ENCODE measurements at regions not wholly inside any gene's neighbourhood (a gene's known extent, or its start where the extent isn't known, plus 50 kb on each side); places are given as distances from the start of the nearest gene placed in this dataset.

DNA sequence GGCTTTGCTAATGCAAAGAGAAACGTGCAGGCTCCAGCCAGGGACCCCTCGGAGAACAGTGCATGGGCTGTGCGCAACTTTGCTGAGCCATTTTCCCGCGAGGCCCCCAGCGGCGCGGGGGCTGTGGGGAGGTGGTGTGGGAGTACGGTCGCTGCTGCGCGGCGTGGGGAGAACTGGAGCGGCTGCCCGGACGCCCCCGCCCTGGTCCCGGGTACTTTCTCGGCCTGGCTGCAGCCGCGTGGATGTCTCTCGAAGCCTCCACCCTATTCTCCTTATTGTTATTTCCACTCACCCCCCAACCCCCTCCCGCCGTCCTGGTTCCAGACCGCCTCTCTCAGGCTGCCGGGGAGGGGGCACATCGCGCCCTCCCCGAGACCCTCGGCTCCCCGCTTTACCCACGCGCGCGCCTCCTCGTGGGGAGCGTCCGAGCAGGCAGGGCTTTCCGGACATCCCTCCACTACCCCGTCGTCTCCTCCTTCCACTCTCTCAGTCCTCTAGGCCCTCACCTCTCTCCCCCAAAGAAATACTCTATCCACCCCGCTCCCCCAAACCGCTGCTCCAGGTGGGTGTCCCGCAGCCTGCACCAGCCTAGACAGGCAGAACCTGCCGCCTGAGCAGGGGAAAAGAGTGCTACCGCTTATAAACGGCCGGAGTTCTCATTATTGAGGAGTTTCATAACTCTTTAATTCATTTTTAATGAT, 68.6 kb upstream of the TBCA start:
- H2AK5ac ChIP-seq (ENCODE audit: low read depth, low read length): no peak overlapping the region
- no peaks in the 10 kb centered on the region for H3K9me1 ChIP-seq (ENCODE audit: insufficient read depth, low read length)
- no peaks in the 10 kb centered on the region for H3K79me1 ChIP-seq (ENCODE audit: low read depth in 1 of 2, low read length in 2 of 2)
- H3K27me3 ChIP-seq (ENCODE audit: control insufficient read depth, insufficient read depth, low read length): peaks cover 24% of the 10 kb centered on the region
- POLR2A ChIA-PET (ENCODE audit: unreplicated experiment): no interaction called here
- H3K4ac ChIP-seq (ENCODE audit: low read depth, low read length): no peak overlapping the region
- CTCF ChIA-PET: no interaction called here
- H2AFZ ChIP-seq (replicated peaks; ENCODE audit: low read length, poor library complexity): peak overlapping the region; percentile 89
- no peaks in the 10 kb centered on the region for H3K9me3 ChIP-seq (ENCODE audit: control insufficient read depth, insufficient read depth, low read length)
- H2BK5ac ChIP-seq (ENCODE audit: low read depth, low read length, poor library complexity, severe bottlenecking): no peak overlapping the region
- no peak overlapping the region for H3K18ac ChIP-seq (ENCODE audit: low read depth, low read length)
- H3K36me3 ChIP-seq (ENCODE audit: control insufficient read depth, insufficient read depth, low read length): no peaks in the 10 kb centered on the region
- H4K8ac ChIP-seq (ENCODE audit: low read depth in 2 of 2, low read length in 2 of 2): peak overlapping the region in 1 of 2 experiments; percentile 21; a peak in 1 of 4 replicates
- DNase-seq (no peak), ATAC-seq (ENCODE audit: low read depth) (peak; percentile 71)
- H4K20me1 ChIP-seq (ENCODE audit: insufficient read depth, low read length): no peaks in the 10 kb centered on the region
- dilution Hi-C loops (cut with HindIII; ENCODE audit: low sequenced_read_pairs, unreplicated experiment) (no loop called here), in situ Hi-C loops (cut with MboI; ENCODE audit: low sequenced_read_pairs) (no loop called here), intact Hi-C loops (cut with micrococcal nuclease) (no loop called here)
- TF ChIP-seq NFE2L2 (IDR thresholded peaks at IDR 0.05; ENCODE audit: low read depth, low read length): no peak
- no peak for TF ChIP-seq SMC3 (IDR thresholded peaks at IDR 0.05; ENCODE audit: low read depth, low read length)
- TF ChIP-seq MAFK (IDR thresholded peaks at IDR 0.05; ENCODE audit: low read depth, low read length): no peak
- TF ChIP-seq, protein P1, sequence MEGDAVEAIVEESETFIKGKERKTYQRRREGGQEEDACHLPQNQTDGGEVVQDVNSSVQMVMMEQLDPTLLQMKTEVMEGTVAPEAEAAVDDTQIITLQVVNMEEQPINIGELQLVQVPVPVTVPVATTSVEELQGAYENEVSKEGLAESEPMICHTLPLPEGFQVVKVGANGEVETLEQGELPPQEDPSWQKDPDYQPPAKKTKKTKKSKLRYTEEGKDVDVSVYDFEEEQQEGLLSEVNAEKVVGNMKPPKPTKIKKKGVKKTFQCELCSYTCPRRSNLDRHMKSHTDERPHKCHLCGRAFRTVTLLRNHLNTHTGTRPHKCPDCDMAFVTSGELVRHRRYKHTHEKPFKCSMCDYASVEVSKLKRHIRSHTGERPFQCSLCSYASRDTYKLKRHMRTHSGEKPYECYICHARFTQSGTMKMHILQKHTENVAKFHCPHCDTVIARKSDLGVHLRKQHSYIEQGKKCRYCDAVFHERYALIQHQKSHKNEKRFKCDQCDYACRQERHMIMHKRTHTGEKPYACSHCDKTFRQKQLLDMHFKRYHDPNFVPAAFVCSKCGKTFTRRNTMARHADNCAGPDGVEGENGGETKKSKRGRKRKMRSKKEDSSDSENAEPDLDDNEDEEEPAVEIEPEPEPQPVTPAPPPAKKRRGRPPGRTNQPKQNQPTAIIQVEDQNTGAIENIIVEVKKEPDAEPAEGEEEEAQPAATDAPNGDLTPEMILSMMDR (conservative IDR thresholded peaks at IDR 0.05; ENCODE audit: low read depth, low read length): no peak
- no peak for TF ChIP-seq POLR2A (IDR thresholded peaks at IDR 0.05; ENCODE audit: low read depth, low read length)
- TF ChIP-seq MXI1 (IDR thresholded peaks at IDR 0.05; ENCODE audit: borderline replicate concordance, low read depth, low read length): no peak
- TF ChIP-seq CEBPB (IDR thresholded peaks at IDR 0.05; ENCODE audit: low read depth, low read length): no peak
- TF ChIP-seq RFX5 (IDR thresholded peaks at IDR 0.05; ENCODE audit: low read depth, low read length): no peak
- TF ChIP-seq RCOR1 (IDR thresholded peaks at IDR 0.05; ENCODE audit: insufficient replicate concordance, low read length): no peak
- no peak for TF ChIP-seq RAD21 (IDR thresholded peaks at IDR 0.05; ENCODE audit: low read length)
- TF ChIP-seq MAZ (IDR thresholded peaks at IDR 0.05; ENCODE audit: borderline replicate concordance, low read depth, low read length): no peak
- no peak for TF ChIP-seq FOS (IDR thresholded peaks at IDR 0.05; ENCODE audit: low read depth, low read length)
- TF ChIP-seq, protein P2, sequence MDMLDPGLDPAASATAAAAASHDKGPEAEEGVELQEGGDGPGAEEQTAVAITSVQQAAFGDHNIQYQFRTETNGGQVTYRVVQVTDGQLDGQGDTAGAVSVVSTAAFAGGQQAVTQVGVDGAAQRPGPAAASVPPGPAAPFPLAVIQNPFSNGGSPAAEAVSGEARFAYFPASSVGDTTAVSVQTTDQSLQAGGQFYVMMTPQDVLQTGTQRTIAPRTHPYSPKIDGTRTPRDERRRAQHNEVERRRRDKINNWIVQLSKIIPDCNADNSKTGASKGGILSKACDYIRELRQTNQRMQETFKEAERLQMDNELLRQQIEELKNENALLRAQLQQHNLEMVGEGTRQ (IDR thresholded peaks at IDR 0.05; ENCODE audit: low read depth, low read length): no peak
- no peak for TF ChIP-seq BHLHE40 (IDR thresholded peaks at IDR 0.05; ENCODE audit: low read depth, low read length)
- TF ChIP-seq, protein P3, sequence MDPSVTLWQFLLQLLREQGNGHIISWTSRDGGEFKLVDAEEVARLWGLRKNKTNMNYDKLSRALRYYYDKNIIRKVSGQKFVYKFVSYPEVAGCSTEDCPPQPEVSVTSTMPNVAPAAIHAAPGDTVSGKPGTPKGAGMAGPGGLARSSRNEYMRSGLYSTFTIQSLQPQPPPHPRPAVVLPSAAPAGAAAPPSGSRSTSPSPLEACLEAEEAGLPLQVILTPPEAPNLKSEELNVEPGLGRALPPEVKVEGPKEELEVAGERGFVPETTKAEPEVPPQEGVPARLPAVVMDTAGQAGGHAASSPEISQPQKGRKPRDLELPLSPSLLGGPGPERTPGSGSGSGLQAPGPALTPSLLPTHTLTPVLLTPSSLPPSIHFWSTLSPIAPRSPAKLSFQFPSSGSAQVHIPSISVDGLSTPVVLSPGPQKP (IDR thresholded peaks at IDR 0.05; ENCODE audit: borderline replicate concordance, low read depth, low read length): no peak
- no peak for TF ChIP-seq CHD1 (IDR thresholded peaks at IDR 0.05; ENCODE audit: low read depth, low read length)
- H3K27ac ChIP-seq (ENCODE audit: insufficient read depth, low read length): no peak overlapping the region
- H3K9ac ChIP-seq (ENCODE audit: low read depth, low read length): no peak overlapping the region; the same call in 1 of the 2 replicates
- peak overlapping the region; percentile 38 for H3K4me3 ChIP-seq (ENCODE audit: insufficient read depth, low read depth, low read length)
- no TSS peak for BruUV-seq (replicated peaks)
- H2BK20ac ChIP-seq (ENCODE audit: low read depth, low read length): no peak overlapping the region
- peak overlapping the region; percentile 61 for H3K4me2 ChIP-seq (ENCODE audit: low read depth, low read length)
- no peak overlapping the region for H2BK15ac ChIP-seq (ENCODE audit: low read depth, low read length)
- no peak overlapping the region for H4K5ac ChIP-seq (ENCODE audit: low read depth, low read length)
- 10% methylated on average over 4 of the region's 48 CpGs; no CpG with 5 or more reads in 1 of the 2 experiments for WGBS, 2 experiments (ENCODE audit: extremely low coverage in 2 of 2, insufficient read length in 1 of 2)
- H2BK120ac ChIP-seq (ENCODE audit: low read depth, low read length): no peak overlapping the region
- H3K14ac ChIP-seq (replicated peaks; ENCODE audit: low read depth, low read length): no peak overlapping the region; the same call in 1 of the 2 replicates
- H3K4me1 ChIP-seq (ENCODE audit: control insufficient read depth, insufficient read depth, low read length): peaks cover 3% of the 10 kb centered on the region; the same call in 1 of the 2 replicates
- H3K23ac ChIP-seq (ENCODE audit: low read depth, low read length): peak overlapping the region; percentile 67; the same call in 1 of the 2 replicates
- no peak overlapping the region for H3K56ac ChIP-seq (ENCODE audit: extremely low read depth, insufficient read depth, low read length)
- H4K91ac ChIP-seq (ENCODE audit: insufficient read depth, low read depth, low read length): no peak overlapping the region
- no peak overlapping the region for H2AK9ac ChIP-seq (replicated peaks; ENCODE audit: low read depth, low read length, poor library complexity)

Measured in IMR-90 (cell line).